HG02943 (cell line): ENCODE measurements at regions not wholly inside any gene's neighbourhood (a gene's known extent, or its start where the extent isn't known, plus 50 kb on each side); places are given as distances from the start of the nearest gene placed in this dataset.
"Not testable (repeated sequence)": the region's sequence is repeated elsewhere in the genome, so short reads cannot be mapped to it uniquely, and the experiment has no call there.

Experiments used
- ATAC-seq: cut with Tn5 transposase; IDR thresholded peaks from one replicate; pipeline ENCODE4 v1.9.1; 2021; ENCODE audit warnings: mild to moderate bottlenecking, low read depth, moderate library complexity; ENCODE audit not compliant: unreplicated experiment

GRCh38 chr3:29167180-29167579, 113.7 kb upstream of the RBMS3 start:
- no peak for ATAC-seq

DNA sequence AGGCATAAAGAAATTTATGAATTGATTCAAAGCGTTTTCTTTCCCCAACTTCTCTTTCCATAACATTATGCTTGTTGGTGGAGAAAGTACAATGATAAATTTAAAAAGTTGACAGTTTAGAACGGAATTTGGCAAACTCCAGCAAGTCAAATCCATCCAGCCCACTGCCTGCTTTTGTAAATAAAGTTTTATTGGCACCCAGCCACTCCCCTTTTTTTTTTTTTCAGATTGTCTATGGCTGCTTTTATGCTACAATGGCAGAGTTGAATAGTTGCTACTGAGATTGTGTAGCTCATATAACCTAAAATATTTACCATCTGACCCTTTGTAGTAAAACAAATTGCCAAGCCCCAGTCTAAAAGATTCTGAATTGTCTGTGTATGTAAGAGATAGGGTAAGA, 112.8 kb upstream of the RBMS3 start:
- no peak for ATAC-seq

GRCh38 chr3:29168696-29169095, 112.2 kb upstream of the RBMS3 start:
- ATAC-seq = no peak

DNA sequence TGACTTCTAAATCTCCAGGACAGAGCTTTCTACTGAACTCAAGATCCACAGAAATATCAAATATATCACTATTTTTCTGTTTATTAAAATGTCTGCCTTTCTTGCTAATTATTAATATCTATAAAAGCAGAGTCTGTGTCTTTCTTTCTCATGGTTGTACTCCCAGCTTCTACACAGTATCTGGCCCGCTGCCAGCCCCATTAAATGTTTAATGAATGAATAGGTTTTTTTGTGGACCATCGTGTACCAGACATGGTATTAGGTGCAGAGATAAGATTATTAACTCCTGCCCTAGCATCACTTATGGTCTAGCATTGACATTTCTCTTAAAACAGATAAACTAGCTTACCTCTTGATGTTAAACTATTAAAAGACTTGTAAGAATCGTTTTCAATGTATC, 111.4 kb upstream of the RBMS3 start:
- ATAC-seq = no peak

DNA sequence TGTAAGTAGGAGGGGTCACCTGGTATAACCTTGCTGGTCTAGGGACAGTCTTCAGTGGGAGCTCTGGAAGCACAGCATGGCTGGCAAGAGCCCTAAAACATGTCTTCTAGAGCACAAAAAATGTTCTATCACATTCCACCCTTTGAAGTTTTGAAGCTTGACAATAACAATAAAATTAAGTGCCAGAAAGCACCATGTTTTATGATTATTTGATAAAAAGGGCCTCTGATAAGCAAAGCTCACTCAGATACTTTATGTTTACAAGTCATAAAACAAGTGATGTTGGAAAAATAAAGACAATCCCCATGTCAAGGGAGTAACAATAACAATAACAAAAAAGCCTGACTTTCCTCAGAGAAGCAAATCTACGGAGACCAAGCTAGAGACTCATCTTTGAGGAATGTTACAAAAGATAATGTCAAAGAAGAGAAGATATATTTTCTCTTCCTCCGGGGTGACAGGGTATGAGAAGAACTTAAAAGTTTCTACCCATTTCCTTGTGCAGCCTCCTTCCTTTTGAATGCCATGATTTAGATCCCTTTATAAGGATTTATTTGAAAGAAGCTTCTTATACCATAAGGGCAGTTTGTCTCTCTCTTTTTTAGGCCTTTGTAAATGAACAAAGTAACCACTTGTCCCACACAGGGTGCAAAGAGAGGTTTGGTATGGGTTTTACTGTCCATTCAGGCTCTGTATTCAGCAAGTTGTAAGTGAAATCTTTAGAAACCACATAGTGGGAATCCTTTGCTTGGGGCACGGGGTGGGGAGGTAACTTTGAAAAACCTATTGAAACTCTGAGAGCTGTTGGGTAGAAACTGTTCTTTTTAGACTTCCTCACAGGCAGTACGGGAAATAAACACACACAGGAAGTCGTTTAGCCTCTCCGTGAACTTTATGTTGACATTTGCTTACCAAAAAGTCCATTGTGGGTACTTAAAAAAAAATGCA, 109.6 kb upstream of the RBMS3 start:
- no peak for ATAC-seq

DNA sequence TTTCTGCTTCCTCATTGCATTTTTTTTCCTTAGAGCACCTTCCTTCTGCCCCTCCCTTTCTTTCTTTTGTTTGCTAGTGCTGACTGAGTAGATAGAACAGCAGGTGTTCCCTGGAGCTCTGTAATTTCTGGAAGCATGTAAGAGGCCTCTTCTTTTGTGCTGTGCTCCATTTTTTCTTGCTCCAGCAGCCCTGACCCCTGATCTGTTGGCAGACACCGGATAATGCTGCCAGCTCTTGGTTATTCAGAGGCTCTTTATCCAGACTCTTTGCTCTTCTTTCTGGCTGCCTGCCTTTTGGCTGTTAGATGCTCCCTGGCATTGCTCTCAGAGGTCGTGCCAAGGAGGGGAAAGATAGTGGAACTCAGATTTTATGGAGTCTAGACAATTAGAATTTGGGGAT, 104.4 kb upstream of the RBMS3 start:
- ATAC-seq = no peak

DNA sequence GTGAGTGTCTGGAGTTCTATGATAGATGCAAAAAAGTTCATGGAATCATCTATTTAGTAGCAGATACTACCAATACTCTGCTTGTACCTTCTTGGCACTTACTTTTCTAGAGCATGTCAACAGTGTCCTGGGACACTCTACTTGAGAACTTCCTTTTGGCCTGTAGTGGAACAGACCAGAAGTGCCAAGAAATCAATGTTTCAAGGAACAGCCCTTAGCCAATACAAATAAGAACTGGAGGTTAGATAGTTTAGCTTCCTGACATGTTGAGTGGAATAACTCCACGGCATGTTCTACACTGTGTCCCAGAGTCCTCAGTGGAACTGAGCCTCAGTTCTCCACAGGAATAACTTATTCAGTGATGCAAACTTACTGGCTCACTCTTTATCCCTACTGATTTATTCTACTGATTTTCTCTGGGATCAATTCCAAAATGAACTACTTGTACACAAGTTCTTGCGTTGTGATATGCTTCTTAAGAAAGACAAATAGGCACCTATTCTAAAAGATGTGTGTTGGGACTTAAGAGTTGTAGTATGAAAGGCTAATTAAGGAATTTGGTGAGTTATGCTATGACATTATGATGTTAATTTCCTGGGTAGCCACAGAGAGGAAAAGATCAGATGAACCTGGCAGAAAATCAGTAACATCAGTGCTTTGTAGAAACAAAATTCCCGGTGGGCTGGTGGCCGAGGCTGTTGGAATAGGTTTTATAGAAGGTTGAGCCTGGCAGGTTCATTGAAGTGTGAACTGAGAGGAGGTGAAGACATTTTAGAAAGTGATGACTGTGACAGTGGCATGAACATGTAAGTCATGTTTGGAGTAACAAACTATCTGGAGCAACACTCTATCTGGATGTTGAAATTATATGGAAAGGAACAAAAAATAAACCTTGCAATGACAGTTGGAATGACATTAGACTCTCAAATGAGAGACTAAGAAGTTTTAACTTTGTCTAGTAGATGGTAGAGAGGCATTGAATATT, 101.8 kb upstream of the RBMS3 start:
- no peak for ATAC-seq

GRCh38 chr3:29181149-29181780, 99.6 kb upstream of the RBMS3 start:
- no peak for ATAC-seq

DNA sequence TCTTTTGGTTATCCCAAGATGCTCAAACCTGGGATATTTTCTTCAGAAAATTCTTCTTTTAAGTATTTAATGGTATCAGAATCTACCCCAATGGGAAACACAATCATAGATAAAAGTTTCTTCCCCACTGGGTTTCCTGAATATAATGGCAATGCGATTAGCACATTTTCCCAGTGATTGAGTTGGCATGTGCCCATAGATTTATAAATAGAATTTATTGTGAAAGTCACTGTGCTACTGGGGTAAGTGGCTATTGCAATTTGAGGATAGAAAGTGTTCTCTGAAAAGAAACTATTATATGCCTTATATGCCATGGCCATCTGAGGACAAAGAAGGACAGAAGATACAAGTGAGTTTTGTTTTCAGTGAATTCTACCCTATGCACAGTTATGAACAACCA, 99.0 kb upstream of the RBMS3 start:
- ATAC-seq = no peak

- ATAC-seq = not testable (repeated sequence)
Measured at GRCh38 chr3:29182828-29183227, 98.0 kb upstream of the RBMS3 start.

GRCh38 chr3:29183346-29184087, 97.4 kb upstream of the RBMS3 start:
- no peak for ATAC-seq

GRCh38 chr3:29185706-29186105, 95.2 kb upstream of the RBMS3 start:
- ATAC-seq = no peak

GRCh38 chr3:29186131-29186599, 94.7 kb upstream of the RBMS3 start:
- ATAC-seq = no peak

DNA sequence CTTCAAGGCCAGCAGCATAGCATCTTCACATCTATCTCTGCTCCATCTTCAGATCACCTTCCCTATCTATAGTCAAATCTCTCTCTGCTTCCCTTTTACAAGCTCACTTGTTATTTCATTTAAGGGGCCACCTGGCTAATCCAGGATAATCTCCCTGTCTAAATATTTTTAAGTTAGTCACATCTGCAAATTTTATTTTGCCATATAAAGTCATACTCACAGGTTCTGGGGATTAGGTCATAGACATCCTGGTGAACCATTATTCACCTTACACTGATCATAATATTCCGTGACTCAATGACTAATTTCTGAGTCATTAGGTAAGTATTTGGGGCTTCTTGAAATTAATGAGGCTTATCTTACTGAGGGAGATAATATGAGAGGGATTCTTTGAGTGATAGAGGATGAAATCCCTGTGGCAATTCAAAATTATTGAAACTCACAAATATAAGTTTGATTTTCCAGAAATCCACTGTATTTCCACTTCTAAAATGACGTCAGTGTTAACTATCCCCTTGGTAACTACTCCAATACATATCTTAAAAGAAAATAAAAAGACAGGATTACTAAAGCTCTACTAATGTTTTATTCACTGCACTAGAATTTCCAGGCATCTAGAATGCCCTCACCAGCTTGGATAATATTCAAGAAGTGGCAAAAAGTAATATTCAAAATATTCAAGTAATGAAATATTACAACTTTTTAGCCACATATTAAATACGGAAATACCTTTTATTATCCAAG, 93.7 kb upstream of the RBMS3 start:
- ATAC-seq = no peak

GRCh38 chr3:29189328-29189727, 91.5 kb upstream of the RBMS3 start:
- ATAC-seq = no peak

DNA sequence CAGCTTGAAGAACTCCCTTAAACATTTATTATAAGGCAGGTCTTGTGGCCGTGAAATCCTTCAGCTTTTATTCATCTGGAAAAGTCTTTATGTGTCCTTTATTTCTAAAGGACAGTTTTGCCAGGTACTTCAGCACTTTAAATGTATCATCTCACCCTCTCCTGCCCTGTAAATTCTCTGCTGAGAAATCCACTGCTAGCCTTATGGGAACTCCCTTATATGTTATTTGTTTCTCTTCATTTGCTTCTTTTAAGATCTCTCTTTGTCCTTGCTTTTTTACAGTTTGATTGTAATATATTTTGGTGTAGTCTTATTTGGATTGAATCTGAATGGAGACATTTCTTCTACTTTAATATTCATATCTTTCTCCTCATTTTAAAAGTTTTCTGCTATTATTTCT, 86.7 kb upstream of the RBMS3 start:
- no peak for ATAC-seq

DNA sequence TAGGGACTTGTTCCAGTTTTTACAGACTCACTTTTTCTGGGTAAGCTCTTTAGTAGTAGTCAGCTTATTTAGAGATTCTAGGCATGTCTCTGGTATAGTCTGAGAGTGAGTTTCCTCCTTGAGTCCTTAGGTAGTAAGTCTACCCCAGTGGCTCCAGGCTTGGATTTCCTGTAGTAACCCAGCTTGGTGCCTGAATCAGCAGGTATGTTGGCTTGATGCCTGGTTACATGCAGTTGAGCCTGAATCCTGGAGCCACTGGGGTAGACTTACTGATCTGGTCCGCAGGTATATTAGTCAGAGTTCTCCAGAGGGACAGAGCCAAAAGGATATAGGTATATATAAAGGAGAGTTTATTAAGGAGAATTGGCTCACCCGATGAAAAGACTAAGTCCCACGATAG, 85.8 kb upstream of the RBMS3 start:
- ATAC-seq = no peak

- ATAC-seq = no peak
Measured at GRCh38 chr3:29201604-29202003, 79.3 kb upstream of the RBMS3 start.

- no peak for ATAC-seq
Measured at GRCh38 chr3:29202378-29202777, 78.5 kb upstream of the RBMS3 start.
